Stimulated activated CD4-positive, alpha-beta T cell treated with anti-CD3 and anti-CD28 coated beads, Interleukin-12 subunit alpha, Interleukin-12 subunit beta, amount 100 ng/mL, for 4 hours (primary cell): ENCODE measurements at regions not wholly inside any gene's neighbourhood (a gene's known extent, or its start where the extent isn't known, plus 50 kb on each side); places are given as distances from the start of the nearest gene placed in this dataset.

ENCODE experiments used
- DNase-seq: peaks from one replicate; pipeline ENCODE4 v3.0.0-alpha.2; 2020

- DNase-seq = no peak
Observed at GRCh38 chr5:162325143-162325727, 257.7 kb downstream of the GABRG2 start.

- no peak for DNase-seq
Observed at GRCh38 chr5:162334944-162335343, 267.4 kb downstream of the GABRG2 start.

GRCh38 chr5:162360373-162360931, 292.9 kb downstream of the GABRG2 start:
- DNase-seq = no peak

GRCh38 chr5:162372256-162372655, 304.7 kb downstream of the GABRG2 start:
- no peak for DNase-seq

GRCh38 chr5:162377895-162378294, 310.3 kb downstream of the GABRG2 start:
- DNase-seq = no peak

GRCh38 chr5:162382839-162383238, 315.3 kb downstream of the GABRG2 start:
- DNase-seq = no peak

- DNase-seq = no peak
Observed at GRCh38 chr5:162384225-162384624, 316.7 kb downstream of the GABRG2 start.

GRCh38 chr5:162391833-162392232, 324.3 kb downstream of the GABRG2 start:
- DNase-seq = no peak

- no peak for DNase-seq
Observed at GRCh38 chr5:162392336-162392735, 324.8 kb downstream of the GABRG2 start.

GRCh38 chr5:162393534-162393933, 326.0 kb downstream of the GABRG2 start:
- DNase-seq = no peak

GRCh38 chr5:162407614-162408013, 340.0 kb downstream of the GABRG2 start:
- no peak for DNase-seq

- DNase-seq = no peak
Observed at GRCh38 chr5:162410365-162410764, 342.8 kb downstream of the GABRG2 start.

GRCh38 chr5:162429142-162429541, 361.6 kb downstream of the GABRG2 start:
- no peak for DNase-seq

- DNase-seq = no peak
Observed at GRCh38 chr5:162434281-162434680, 366.7 kb downstream of the GABRG2 start.

GRCh38 chr5:162436055-162436454, 368.5 kb downstream of the GABRG2 start:
- no peak for DNase-seq

- DNase-seq = no peak
Observed at GRCh38 chr5:162444129-162444762, 376.7 kb downstream of the GABRG2 start.

- no peak for DNase-seq
Observed at GRCh38 chr5:162456086-162456485, 388.5 kb downstream of the GABRG2 start.

- DNase-seq = no peak
Observed at GRCh38 chr5:162466011-162466410, 398.4 kb downstream of the GABRG2 start.

- DNase-seq = no peak
Observed at GRCh38 chr5:162473041-162473714, 405.6 kb downstream of the GABRG2 start.

- DNase-seq = no peak
Observed at GRCh38 chr5:162474239-162474638, 406.7 kb downstream of the GABRG2 start.

GRCh38 chr5:162484095-162484494, 416.5 kb downstream of the GABRG2 start:
- no peak for DNase-seq

GRCh38 chr5:162484986-162485385, 417.4 kb downstream of the GABRG2 start:
- DNase-seq = no peak

- no peak for DNase-seq
Observed at GRCh38 chr5:162485666-162486292, 418.2 kb downstream of the GABRG2 start.
